Endothelial cell (in vitro differentiated cells): ENCODE measurements at regions not wholly inside any gene's neighbourhood (a gene's known extent, or its start where the extent isn't known, plus 50 kb on each side); places are given as distances from the start of the nearest gene placed in this dataset.

ENCODE experiments used
- DNase-seq: peaks from one replicate; pipeline ENCODE4 v3.0.0; 2021; ENCODE audit warnings: low spot score
- H3K27ac Mint-ChIP-seq: one replicate; pipeline ENCODE4 v1.8.0; 2021; ENCODE audit warnings: mixed read lengths, inconsistent platforms; ENCODE audit not compliant: unreplicated experiment
- H3K27me3 Mint-ChIP-seq: one replicate; pipeline ENCODE4 v1.8.0; 2021; ENCODE audit warnings: mild to moderate bottlenecking, moderate library complexity, mixed read lengths, inconsistent platforms; ENCODE audit not compliant: unreplicated experiment
- H3K36me3 Mint-ChIP-seq: one replicate; pipeline ENCODE4 v1.8.0; 2021; ENCODE audit warnings: mild to moderate bottlenecking, low read depth, mixed read lengths, inconsistent platforms; ENCODE audit not compliant: unreplicated experiment
- H3K4me1 Mint-ChIP-seq: one replicate; pipeline ENCODE4 v1.8.0; 2021; ENCODE audit warnings: mild to moderate bottlenecking, mixed read lengths, inconsistent platforms; ENCODE audit not compliant: unreplicated experiment
- H3K4me3 Mint-ChIP-seq: one replicate; pipeline ENCODE4 v1.8.0; 2021; ENCODE audit warnings: mild to moderate bottlenecking, mixed read lengths, inconsistent platforms; ENCODE audit not compliant: unreplicated experiment
- H3K9me3 Mint-ChIP-seq: one replicate; pipeline ENCODE4 v1.8.0; 2021; ENCODE audit warnings: mixed read lengths, inconsistent platforms; ENCODE audit not compliant: unreplicated experiment
- TF ChIP-seq, protein P1 (sequence below): fragments of 200-600 bp; sonication (generic); IDR thresholded peaks from one replicate; pipeline ENCODE4 v1.5.0; 2021; ENCODE audit warnings: antibody characterized with exemption; ENCODE audit not compliant: unreplicated experiment

DNA sequence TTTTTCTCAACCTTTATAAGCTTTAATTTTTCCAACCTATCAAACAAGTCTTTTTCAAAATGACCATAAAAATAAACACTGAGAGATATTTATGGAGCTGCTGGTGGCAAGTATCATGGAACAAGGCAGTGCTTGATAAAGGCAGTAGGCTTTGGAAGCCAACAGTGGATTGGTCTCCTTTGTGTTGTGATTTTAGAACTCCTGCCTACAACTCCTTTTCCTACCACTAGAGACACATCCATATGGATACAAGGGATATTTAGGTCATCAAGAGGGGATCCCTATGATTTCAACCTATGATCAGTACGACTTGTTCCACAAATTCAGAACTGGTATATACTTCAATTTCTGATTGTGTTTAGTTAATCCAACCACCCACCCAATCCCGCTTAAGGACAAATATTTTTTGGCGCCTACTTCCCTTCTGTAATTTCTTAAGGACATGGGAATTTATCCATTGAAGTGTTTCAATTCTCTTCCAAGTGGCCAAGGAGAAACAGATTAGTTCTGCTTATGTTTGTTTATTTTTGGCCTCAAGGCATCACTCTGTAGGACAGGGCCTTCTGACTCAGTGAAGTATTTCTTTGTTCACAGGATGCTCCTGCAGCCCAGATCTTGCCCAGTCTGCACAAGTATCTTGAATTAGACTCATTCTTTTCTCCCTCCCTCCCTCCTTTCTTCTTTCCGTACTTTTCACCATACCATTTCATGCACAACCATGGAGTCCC is 2119.6 kb upstream of the PIK3C3 start:
- H3K9me3 Mint-ChIP-seq = no peaks in the 10 kb centered on the region
- no peak for DNase-seq
- no peaks in the 10 kb centered on the region for H3K36me3 Mint-ChIP-seq
- TF ChIP-seq, protein P1, sequence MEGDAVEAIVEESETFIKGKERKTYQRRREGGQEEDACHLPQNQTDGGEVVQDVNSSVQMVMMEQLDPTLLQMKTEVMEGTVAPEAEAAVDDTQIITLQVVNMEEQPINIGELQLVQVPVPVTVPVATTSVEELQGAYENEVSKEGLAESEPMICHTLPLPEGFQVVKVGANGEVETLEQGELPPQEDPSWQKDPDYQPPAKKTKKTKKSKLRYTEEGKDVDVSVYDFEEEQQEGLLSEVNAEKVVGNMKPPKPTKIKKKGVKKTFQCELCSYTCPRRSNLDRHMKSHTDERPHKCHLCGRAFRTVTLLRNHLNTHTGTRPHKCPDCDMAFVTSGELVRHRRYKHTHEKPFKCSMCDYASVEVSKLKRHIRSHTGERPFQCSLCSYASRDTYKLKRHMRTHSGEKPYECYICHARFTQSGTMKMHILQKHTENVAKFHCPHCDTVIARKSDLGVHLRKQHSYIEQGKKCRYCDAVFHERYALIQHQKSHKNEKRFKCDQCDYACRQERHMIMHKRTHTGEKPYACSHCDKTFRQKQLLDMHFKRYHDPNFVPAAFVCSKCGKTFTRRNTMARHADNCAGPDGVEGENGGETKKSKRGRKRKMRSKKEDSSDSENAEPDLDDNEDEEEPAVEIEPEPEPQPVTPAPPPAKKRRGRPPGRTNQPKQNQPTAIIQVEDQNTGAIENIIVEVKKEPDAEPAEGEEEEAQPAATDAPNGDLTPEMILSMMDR = no peak
- H3K4me1 Mint-ChIP-seq = peaks cover 13% of the 10 kb centered on the region
- H3K27me3 Mint-ChIP-seq = peaks cover 1% of the 10 kb centered on the region
- H3K27ac Mint-ChIP-seq = no peak overlapping the region
- H3K4me3 Mint-ChIP-seq = no peak overlapping the region

DNA sequence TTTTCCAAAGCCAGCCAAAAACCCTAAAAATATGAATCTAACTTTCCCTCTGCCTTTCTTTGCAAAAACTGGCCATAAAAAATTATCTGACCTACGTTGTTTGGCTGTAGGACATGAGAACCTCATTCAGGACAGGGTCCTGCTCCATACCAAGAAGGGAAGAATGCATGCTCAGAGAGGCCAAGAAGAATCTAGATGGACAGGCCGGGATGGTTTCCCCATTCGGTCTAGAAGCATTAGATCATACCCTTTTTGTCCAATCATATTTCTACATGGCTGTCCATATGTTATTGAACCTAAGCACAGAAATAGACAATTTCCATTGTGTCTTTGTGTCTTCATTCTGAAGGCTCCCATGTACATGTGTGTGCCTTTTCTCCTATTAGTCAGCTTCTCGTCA is 2120.4 kb upstream of the PIK3C3 start:
- Mint-ChIP-seq H3K27ac (no peak overlapping the region), H3K4me3 (no peak overlapping the region), H3K9me3 (no peaks in the 10 kb centered on the region), H3K27me3 (peaks cover 1% of the 10 kb centered on the region), H3K36me3 (no peaks in the 10 kb centered on the region), H3K4me1 (peaks cover 6% of the 10 kb centered on the region)
- DNase-seq = no peak
- TF ChIP-seq, protein P1 = no peak

DNA sequence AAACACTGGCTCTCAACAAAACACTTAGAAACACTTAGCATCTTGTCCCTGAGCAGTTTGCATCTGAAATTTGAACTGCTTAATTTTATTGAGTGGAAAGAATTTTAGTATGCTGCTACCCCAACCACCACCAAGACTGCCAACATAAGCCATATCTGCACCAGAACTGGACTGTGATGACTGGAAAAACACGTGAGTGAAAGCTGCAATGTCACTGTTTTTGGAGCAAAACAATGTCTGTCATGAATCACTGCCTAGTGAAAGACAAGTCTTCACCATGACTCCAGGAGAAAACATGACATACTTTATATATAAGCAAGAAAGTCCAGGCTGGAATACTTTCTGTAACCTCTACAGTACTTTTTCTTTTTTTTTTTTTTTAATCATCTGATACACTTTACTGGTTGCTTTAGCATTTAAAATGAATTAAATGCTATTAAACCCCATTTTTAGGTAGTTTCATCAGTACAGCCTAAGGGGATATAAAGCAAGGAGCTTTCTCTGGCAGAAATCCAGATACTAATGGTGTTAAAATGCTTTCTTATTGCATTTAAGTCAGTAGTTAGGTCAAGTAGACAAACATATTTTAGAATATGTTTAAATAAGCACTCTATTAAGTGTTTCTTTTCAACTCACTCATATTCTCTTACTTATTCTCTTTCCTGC is 2129.4 kb upstream of the PIK3C3 start:
- no peak overlapping the region for H3K4me3 Mint-ChIP-seq
- H3K9me3 Mint-ChIP-seq = no peaks in the 10 kb centered on the region
- no peaks in the 10 kb centered on the region for H3K36me3 Mint-ChIP-seq
- H3K27ac Mint-ChIP-seq = no peak overlapping the region
- peaks cover 5% of the 10 kb centered on the region for H3K4me1 Mint-ChIP-seq
- DNase-seq = no peak
- TF ChIP-seq, protein P1 = no peak
- peaks cover 2% of the 10 kb centered on the region for H3K27me3 Mint-ChIP-seq

DNA sequence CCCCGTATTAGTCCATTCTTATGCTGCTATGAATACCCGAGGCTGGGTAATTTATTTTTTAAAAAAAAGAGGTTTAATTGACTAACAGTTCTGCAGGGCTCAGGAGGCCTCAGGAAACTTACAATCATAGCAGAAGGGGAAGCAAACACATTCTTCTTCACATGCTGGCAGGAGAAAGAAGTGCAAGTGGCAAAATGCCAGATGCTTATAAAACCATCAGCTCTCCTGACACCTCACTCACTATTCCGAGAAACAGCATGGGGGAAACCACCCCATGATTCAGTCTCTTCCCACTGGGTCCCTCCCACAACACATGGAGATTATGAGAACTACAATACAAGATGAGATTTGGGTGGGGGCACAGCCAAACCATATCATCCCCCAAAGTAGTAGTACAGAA is 2148.5 kb upstream of the PIK3C3 start:
- DNase-seq = no peak
- Mint-ChIP-seq H3K36me3 (peaks cover 5% of the 10 kb centered on the region), H3K4me1 (no peaks in the 10 kb centered on the region), H3K9me3 (no peaks in the 10 kb centered on the region), H3K27me3 (peaks cover 2% of the 10 kb centered on the region), H3K4me3 (no peak overlapping the region), H3K27ac (no peak overlapping the region)
- TF ChIP-seq, protein P1 = no peak

DNA sequence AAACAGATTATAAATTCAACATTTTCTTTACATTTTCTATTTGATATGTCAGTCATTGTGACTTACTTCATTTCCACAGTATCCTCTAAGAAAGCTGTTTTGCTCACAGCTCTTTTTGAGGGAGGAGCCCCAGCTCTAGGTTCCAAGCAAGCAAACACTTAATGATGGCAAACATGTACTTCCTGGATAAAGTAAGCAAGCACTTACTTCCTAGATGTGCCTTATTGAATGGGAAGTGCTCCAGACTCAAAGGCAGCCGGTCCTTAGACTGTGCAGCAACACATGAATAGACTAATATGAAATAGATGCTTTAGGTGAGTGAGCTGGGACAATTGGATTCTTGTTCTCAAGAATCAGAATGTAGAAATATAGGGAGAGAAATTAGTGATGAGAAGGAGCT is 2149.8 kb upstream of the PIK3C3 start:
- H3K9me3 Mint-ChIP-seq = no peaks in the 10 kb centered on the region
- H3K27ac Mint-ChIP-seq = no peak overlapping the region
- H3K4me3 Mint-ChIP-seq = no peak overlapping the region
- no peak for DNase-seq
- H3K27me3 Mint-ChIP-seq = peaks cover 2% of the 10 kb centered on the region
- TF ChIP-seq, protein P1 = no peak
- no peaks in the 10 kb centered on the region for H3K36me3 Mint-ChIP-seq
- H3K4me1 Mint-ChIP-seq = no peaks in the 10 kb centered on the region
